ENCODE measurements at regions not wholly inside any gene's neighbourhood (a gene's known extent, or its start where the extent isn't known, plus 50 kb on each side); places are given as distances from the start of the nearest gene placed in this dataset.

DNA sequence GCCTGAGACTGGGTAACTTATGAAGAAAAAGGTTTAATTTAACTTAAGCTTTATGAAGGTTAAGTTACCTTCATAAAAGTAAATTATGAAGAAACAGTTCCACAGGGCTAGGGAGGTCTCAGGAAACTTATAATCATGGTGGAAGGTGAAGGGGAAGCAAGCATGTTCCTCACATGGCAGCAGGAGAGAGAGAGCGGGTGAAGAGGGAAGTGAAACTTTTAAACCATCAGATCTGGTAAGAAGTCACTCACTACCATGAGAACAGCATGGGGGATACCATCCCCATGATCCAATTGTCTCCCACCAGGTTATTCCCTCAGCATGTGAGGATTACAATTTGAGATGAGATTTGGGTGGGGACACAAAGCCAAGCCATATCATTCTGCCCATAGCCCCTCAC lies 944.7 kb upstream of the NDST4 start:
- TF ChIP-seq EZH2phosphoT487 (IDR thresholded peaks at IDR 0.05; ENCODE audit: borderline replicate concordance, low read depth) (no peak), RAD21 (IDR thresholded peaks at IDR 0.05; ENCODE audit: low read length) (no peak), SIN3A (IDR thresholded peaks at IDR 0.05; ENCODE audit: borderline replicate concordance, low read depth, low read length) (no peak), SMC3 (IDR thresholded peaks at IDR 0.05; ENCODE audit: low read depth, low read length) (no peak), POLR2AphosphoS5 (IDR thresholded peaks at IDR 0.05; ENCODE audit: low read depth, low read length) (no peak), NRF1 (IDR thresholded peaks at IDR 0.05; ENCODE audit: low read depth, low read length) (no peak)
- TF ChIP-seq, protein P1, sequence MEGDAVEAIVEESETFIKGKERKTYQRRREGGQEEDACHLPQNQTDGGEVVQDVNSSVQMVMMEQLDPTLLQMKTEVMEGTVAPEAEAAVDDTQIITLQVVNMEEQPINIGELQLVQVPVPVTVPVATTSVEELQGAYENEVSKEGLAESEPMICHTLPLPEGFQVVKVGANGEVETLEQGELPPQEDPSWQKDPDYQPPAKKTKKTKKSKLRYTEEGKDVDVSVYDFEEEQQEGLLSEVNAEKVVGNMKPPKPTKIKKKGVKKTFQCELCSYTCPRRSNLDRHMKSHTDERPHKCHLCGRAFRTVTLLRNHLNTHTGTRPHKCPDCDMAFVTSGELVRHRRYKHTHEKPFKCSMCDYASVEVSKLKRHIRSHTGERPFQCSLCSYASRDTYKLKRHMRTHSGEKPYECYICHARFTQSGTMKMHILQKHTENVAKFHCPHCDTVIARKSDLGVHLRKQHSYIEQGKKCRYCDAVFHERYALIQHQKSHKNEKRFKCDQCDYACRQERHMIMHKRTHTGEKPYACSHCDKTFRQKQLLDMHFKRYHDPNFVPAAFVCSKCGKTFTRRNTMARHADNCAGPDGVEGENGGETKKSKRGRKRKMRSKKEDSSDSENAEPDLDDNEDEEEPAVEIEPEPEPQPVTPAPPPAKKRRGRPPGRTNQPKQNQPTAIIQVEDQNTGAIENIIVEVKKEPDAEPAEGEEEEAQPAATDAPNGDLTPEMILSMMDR (IDR thresholded peaks at IDR 0.05) = no peak
- TF ChIP-seq, protein P2, sequence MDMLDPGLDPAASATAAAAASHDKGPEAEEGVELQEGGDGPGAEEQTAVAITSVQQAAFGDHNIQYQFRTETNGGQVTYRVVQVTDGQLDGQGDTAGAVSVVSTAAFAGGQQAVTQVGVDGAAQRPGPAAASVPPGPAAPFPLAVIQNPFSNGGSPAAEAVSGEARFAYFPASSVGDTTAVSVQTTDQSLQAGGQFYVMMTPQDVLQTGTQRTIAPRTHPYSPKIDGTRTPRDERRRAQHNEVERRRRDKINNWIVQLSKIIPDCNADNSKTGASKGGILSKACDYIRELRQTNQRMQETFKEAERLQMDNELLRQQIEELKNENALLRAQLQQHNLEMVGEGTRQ (IDR thresholded peaks at IDR 0.05; ENCODE audit: borderline replicate concordance, low read depth, low read length) = no peak
- TF ChIP-seq, protein P3, sequence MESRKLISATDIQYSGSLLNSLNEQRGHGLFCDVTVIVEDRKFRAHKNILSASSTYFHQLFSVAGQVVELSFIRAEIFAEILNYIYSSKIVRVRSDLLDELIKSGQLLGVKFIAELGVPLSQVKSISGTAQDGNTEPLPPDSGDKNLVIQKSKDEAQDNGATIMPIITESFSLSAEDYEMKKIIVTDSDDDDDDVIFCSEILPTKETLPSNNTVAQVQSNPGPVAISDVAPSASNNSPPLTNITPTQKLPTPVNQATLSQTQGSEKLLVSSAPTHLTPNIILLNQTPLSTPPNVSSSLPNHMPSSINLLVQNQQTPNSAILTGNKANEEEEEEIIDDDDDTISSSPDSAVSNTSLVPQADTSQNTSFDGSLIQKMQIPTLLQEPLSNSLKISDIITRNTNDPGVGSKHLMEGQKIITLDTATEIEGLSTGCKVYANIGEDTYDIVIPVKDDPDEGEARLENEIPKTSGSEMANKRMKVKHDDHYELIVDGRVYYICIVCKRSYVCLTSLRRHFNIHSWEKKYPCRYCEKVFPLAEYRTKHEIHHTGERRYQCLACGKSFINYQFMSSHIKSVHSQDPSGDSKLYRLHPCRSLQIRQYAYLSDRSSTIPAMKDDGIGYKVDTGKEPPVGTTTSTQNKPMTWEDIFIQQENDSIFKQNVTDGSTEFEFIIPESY (IDR thresholded peaks at IDR 0.05; ENCODE audit: borderline replicate concordance, low read depth) = no peak
